T-helper 1 cell (primary cell): ENCODE measurements at regions not wholly inside any gene's neighbourhood (a gene's known extent, or its start where the extent isn't known, plus 50 kb on each side); places are given as distances from the start of the nearest gene placed in this dataset.

Source experiments
- DNase-seq, 5 donors: peaks; one replicate each; pipeline ENCODE4 v3.0.0-alpha.2; 2012 to 2020

DNA sequence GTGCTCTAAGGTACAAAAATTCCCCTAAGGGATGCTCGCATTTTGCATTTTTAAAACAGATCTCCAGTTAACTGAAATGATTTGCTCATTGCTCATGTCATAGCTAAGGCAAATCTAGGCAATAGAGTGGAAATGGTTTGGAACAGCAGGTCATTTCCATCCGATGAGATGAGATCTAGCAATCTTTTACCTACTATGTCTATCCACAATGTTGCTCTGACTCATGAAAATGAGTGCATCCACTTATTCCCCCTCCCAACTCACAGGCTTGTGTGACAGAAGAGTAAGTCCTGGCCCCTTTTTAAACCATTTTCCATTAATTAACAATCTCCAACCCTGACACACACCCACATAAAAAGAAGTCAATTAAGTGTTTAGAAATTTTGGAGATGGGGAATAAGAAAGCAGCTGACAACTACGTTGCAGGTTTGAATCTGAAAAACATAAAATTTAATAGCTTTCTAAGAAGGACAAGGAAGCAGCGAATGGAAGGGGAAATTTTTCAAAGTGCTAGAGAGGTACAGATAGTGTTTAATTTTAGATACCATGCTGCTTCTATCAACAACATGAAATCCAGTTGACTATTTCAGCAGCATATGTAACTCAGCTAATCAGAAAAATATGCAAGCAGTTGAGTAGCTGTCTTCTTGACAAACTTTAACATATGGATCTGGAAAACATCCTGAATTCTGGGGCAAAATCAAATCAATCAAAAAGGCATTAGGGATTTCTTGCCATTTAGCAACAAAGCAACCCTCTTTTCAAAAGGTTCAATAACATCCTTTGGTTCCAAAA, 112.0 kb downstream of the TMCO5A start:
- DNase-seq, result no peak

DNA sequence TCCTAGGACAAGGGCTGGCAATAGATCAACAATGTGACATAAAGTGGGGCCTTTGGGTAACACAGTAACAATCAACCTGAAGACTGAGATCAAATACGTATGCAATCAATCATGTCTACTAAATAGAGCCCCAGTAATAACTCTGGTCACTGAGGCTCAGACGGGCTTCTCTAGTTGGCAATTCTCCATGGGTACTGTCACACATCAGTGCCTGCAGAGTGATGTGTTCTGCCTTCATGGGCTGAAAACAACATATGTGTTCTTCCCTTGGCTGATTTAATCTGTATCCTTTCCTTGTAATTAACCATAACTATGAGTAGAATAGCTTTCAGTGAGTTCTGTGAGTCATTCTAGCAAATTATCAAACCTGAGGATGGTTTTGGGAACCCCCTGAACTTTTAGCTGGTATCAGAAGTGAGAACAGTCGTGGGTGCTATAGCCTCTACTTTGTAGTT, 113.6 kb downstream of the TMCO5A start:
- peak in 1 of 5 donors; percentile 10 for DNase-seq

DNA sequence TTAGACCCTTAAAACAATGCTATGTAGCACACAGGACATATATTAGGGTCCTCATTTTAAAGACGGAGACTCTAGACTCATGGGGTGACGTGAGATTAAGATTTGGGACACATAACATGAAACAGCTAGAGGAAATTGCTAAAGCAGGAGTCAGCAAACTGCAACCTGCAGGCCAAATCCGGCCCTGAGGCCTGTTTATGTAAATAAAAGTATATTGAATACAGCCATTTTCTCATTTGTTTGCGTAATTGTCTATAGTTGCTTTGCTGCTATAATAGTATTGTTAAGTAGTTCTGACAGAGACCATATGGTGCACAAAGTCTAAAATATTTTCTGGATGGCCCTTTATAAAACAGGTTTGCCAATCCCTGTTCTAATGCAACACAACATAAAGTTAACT, 115.5 kb downstream of the TMCO5A start:
- no peak for DNase-seq

DNA sequence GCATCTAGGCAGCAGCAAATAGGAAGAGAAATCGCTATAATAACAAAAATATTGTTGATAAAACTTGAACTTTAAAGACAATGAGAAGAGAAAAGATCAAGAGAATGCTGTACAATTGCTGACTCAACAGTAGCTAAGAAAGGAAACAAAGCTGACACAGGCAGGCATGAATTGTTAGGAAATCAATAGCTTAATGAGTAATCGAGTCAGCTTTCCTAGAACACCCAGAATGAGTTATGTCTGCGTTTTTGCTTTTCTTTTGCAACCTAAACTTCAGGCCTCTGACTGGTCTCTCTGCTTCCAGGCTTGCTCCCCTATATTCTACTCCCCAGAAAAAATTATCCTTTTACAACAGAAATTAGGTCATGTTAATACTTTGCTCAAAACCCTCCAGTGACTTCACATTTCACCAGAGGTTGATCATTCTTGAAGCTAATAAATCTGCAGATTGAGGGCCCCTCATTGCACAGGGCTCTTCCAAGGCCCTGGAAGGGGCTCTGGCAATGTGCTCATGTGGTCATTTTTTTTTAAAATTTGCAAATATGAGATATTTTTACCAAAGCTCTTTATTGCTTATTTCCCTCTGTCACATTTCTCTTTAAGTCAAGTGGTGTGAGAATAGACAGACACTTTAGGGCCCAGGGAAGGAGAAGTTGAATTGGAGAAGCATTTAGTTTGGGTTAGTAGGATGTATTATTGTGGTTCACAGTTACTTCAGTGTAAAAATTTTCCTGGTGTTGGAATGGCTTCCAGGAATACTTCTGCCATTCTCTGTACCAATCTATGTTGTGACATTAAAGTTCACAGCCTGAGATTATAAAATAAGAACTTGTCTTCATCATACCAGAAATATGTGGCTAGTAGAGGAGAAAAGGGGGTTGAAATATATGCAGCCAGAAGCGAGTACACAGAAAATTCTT, 116.3 kb downstream of the TMCO5A start:
- peak in 1 of 5 donors; percentile 29 for DNase-seq

DNA sequence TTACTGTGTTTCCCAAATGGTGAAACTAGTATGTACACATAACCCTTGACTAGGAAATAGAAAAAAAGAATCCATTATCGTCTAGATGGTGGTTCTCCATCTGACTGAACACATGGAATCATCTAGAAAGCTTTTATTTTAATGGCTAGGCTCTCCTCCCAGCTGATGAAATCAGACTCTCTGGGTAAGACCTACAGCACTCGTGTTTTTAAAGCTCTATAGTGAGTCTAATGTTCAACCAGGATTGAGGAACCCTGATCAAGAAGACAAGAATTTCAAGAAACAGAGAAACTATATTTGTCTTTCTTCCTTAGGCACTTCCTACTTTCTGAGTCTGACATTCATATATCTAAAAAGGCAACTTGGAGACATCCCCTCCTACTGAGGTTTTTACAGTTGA, 118.8 kb downstream of the TMCO5A start:
- no peak for DNase-seq

DNA sequence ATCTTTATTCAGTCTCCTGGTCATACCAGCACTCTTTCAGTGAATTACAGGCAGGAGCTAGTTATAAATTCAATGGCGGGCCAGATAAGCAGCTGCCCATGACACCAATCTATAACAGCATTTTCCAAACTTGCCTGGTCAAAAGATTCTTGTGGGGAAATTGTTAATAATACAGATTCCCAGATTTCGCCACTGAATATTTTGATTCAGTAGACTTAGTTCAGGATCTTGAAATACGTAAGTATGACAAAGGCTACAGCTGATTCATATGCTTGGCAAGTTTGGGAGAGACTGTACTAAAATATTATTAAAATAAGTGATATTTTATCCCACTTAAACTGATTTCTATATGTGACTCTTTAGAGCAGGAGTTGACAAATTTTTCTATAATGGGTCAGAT, 119.3 kb downstream of the TMCO5A start:
- DNase-seq, result no peak

DNA sequence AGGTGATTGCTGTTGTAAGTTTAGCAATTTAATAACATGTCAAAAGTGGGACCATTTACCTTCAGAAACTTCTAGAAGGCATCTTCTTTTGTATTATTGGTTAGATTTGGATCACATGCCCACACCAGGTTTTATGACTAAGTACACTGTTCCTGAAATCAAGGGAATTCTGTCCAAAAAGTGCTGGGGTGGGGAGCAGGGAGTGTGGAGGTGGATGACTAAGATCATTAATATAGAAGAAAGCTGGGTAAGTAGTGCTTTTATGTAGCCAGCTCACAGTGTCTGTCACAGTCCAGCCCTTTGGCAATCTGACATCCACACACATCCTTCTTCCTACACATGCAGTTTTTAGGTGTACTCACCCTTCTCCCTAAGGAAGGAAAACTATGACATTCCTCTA, 120.0 kb downstream of the TMCO5A start:
- DNase-seq, result no peak

DNA sequence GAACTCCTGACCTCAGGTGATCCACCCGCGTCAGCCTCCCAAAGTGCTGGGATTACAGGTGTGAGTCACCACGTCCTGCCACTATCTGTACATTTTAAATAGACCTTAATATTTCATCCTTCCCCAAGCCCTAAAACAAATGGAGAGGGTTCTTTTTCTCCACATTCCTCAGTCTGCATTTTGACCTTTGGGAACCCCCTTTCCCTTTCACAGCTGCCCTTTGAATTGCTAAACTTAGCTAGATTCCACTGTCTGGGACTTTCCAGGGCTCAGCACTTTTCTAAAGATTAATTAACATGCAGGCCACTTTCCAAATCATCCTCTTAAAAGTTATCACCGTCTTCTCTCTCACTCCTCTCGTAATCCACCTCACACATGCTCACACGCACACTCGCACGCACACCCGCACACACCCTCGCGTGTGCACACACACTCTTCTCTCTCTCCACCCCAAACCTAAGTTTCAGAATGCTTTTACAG, 124.2 kb downstream of the TMCO5A start:
- DNase-seq, result no peak

DNA sequence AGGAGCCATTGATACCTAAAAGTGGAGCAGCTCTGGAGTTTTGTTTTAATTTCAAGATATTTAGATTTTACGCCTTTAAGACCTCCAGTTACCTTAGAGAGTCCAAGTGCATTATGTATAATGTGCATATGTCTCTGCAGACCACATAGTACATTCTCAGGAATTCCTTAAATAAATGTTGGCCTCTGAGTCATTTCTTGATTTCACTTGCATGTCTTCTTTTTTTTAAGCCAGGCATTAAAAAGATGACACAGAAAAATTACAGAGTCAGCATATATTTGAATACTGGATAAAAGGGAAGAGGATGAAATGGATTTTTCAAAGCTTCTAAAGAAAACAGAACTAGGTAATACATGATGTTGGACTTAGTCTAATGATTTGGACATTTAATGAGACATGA, 125.2 kb downstream of the TMCO5A start:
- no peak for DNase-seq

DNA sequence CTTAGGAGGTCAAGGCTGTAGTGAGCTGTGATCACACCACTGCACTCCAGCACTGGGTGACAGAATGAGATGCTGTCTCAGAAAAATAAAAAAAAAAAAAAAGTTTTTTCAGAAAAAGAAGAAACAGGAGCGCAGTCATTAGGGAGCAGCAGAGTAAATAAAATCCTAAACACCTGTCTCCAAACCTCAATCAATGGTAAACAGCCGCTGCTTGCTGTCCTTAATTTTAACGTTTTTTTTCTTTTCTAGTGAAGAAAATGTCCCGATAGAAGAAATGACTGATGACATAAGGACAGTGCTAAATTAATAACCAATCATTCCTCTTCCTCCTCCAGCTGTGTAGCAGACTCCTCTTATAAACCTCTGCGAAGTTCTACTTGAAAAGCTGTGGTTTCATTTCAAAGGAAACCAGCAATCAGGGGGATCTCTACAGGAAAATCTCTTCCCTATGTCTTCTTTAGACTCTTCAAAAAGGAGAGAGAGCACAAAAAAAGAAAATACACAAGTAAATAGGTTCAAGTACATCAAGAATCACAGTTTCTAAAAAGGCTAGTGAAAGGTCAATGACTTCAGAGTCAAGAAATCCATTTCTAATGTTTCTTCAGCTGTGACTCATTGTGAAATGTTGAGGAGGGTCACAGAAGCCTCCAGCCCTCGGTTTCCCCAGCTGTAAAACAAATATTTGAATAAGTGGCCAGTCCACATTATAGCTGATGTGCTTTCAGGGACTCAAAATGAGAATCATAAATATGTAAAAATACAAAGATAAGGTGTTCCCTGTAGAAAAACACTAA, 127.6 kb downstream of the TMCO5A start:
- no peak for DNase-seq

DNA sequence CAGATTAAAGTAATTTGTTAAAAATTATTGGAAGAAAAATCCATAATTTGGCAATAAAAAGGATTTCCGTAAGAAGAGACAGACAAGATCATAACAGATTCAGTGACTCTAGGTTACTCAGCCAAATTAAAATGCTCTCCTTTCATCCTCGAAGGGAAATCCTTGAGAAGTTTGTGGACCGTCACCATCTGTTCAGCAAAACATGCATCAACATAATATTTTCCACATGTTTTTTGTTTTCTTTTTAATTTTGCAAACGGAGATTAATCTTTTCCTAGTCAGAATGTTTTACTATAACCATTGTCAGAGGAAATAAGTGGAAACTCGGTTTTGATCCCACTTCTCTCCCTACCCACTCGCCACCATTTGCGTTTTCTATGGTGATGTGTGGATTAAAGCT, 128.3 kb downstream of the TMCO5A start:
- no peak for DNase-seq

DNA sequence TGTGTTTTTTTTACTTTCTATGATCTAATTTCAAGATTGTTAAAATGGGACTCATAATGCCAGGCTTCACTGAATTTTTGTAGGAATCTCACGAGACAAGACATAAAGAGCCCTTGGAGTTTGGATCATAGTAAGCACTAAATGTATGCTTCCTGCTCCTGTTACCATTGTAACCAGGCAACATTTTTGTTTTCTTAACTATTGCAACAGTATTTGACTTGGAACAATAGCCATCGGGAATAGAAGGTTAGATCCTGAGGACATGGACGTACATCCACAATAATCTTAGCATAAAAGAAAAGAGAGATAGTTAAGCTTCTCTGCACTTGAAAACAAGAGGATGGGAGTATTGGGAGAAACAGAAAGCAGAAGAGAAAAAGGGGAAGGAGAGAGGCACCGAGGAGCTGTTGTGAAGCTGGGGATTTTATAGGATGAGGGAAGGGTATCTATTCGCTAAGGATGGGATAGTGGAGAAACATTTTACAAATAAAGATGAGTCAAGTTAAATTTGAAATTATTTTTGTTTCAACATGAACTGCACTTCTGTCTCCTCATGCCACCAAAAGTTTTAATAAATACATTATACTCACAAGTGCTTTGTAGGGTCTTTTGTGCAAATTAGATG, 131.4 kb downstream of the TMCO5A start:
- DNase-seq, result no peak

DNA sequence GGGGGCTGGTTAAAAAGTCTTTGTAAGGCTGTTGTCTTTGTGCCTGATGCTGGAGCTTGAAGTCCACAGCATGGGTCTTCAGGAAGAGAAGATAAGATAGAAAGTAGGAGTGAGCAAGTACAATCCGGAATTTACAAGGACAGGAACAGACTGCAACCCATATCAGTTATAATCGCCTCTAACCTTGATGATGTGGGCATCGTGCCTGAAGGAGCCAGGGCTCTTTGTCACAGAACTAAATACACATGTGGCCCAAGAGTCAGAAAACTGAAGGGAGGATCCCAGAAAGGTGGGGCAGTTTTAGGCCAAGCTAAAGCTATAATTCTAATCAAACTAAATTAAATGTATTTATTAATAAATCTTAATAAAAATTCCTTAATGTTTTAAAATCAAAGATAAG, 132.2 kb downstream of the TMCO5A start:
- DNase-seq, result no peak

DNA sequence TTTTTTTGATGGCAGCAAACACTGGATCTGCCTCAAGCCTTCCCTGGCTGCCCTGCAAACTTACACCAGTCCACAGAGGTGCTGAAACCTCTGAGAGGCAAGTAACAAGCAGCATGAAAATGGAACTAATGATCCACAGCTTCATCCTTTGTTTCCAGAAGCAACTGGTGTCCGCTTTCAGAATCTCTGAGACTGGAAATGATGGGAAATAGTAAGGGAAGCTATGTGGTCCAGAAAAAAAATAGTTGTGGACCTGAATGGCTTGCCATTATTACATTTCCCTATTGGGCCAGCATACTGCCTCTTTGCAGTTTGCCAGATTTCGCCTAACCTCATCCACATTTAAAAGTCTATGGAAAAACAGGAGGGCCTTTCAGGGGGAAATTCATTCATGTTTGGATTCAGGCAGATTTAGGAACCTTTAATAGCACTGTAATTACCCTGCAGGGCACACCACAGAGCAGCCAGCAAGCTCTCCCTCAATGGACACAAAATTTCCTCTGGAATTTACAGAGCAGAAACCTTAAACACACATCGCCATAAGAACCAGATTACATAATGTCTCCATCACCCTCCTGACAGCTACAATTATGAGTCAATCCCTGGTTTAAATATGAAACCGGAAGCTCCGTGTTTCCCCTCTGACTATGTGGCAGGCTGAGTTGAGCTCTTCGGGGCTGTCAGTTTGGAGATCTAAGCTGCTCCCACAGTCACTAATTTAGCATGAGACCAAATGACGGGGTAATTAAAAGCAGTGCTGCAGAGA, 134.4 kb downstream of the TMCO5A start:
- peak in 1 of 5 donors; percentile 82 for DNase-seq

DNA sequence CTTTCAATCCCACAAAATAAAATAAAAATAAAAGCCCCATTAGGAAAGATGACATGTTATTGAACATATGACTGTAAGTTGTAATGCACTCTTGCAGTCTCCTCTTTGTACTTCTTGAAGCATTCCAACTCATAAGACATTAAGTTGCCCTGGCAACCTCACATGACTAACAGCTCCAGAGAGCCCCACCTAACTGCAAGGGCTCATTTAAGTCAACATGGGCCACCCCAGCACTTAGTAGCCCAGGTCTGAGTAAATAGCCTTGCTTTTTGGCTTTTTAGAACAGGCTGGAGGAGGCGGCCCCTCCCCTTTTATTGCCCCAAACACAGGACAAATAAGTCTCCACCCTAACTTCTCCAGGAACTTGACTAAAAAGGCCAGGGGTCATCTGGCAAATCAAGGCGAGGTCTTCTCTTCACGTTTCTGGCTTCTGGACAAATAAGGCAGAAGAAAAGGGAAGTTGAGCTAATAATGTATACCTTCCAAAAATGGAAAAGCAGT, 135.1 kb downstream of the TMCO5A start:
- no peak for DNase-seq

DNA sequence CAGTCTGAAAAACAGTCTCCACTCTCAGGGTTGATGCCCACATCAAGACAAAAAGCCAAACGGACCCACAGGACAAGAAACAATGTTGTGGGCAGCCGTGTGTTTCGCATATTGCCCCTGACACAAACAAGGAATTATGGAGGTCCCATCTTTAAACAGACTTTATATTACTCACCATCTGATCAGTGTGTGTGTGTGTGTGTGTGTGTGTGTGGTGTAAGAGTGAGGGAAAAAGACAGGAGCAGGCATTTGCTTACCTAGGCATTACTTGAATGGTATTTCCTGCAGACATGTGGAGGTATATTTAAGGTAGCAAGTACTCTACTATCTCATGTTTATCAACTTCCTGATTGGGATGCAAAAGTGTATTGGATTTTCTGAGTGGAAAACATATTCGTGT, 136.3 kb downstream of the TMCO5A start:
- no peak for DNase-seq

DNA sequence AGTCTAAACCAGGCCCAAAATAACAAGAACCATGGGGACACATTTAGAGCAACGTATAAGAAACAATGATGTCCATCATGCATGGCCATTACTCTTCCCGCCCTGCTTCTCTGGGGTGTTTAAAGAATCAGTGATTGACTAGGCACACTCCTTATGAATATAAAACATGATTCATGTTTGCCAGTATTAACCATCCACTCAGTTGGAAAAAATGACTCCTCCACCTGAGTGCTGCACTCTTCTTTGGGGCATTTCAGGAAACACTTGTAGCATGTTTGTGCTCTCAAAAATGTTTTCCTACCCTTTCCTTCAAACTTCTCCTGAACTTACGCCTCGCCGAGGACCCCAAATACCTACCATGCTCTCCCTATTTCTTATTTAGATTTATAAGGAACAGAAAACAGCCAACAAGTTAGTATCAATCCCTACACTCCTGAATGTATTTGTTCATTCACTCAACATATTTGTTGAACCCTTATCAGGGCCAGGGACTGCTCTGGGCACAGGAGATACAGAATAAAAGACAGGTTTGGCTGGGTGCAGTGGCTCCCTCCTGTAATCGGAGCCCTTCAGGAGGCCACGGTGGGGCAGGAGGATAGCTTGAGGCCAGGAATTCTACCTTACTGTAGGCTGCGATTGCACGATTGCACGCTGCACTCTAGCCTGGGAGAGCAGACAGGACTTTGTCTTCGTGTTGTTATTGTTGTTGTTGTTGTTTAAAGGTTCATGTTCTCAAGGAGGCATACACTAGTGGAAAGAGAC, 137.0 kb downstream of the TMCO5A start:
- no peak for DNase-seq

DNA sequence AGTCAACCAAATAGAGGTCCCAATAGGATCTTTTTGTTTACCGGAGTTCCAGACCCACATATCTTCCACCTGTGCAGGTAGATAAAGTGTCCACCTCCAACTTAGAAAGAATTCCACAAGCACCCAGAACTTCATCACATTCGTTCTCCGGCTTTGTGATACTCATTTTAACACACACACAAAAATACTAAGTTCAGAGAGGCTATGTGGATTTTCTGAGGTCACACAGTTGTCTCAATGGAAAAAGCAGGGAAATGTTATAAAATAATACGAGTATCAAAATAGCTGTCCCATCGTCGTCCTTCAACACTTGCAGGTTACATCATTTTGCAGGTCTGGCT, 137.5 kb downstream of the TMCO5A start:
- DNase-seq, result no peak

DNA sequence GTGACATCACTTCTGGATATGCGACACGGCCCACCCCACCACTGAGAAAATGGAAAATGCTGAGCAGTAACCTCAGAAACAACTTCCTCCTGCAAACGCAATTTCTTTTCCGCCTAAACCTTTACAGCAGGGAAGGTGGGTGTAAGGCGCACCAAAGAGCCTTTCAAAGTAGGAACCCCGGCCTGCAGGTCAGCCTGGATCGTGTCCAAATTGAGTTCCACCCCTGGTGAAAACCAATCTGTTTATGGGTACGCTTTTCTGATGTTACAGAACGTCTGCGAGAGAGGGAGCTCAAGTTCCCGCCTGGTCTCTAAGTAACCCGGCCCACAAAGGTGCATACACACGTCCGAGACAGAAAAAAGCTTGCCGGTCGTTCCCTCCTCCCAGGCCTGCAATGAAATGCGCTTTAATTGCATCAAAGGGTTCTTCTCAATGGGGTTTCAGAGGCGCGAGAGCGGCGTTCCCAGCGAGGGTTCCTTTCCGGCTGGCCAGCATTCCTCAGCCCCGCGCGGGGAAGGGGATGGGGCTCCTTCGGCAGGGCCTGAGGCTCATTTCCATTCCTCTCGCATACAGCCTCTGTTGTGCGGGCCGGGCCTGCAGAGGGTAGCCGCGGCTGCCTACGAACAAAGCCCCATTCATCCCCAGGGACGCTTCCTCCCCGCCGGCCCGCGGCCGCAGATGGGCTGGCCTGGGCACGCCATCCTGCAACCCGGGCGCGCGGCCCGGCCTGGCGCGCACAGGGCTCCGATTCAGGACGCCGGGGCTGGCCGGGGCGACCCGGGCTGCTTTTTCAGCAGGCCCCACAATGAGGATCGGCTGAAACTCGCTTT, 138.1 kb downstream of the TMCO5A start:
- DNase-seq, result peak in 1 of 5 donors; percentile 55
